Liver (tissue), 7 donors: ENCODE measurements at regions not wholly inside any gene's neighbourhood (a gene's known extent, or its start where the extent isn't known, plus 50 kb on each side); places are given as distances from the start of the nearest gene placed in this dataset.

Experiments used
- DNase-seq: peaks from one replicate; pipeline ENCODE4 v3.0.0-alpha.2; 2017; ENCODE audit warnings: low spot score
- H3K27ac ChIP-seq, 2 donors: one replicate each; pipeline ENCODE4 v1.7.0; 2013; ENCODE audit warnings: inconsistent platforms in 2 of 2, low read length in 2 of 2, control low read depth in 1 of 2, low read depth in 1 of 2, mild to moderate bottlenecking in 1 of 2
- H3K27me3 ChIP-seq, 4 donors: one replicate each; pipeline versions ENCODE4 v1.6.1 to v1.7.0; 2013; ENCODE audit warnings: low read length in 3 of 4, inconsistent platforms in 1 of 4, mild to moderate bottlenecking in 1 of 4, moderate library complexity in 1 of 4; ENCODE audit not compliant: control insufficient read depth in 4 of 4, insufficient read depth in 4 of 4
- H3K36me3 ChIP-seq, 4 donors: one replicate each; pipeline versions ENCODE4 v1.6.1 to v1.7.0; 2013; ENCODE audit warnings: low read length in 3 of 4, mild to moderate bottlenecking in 3 of 4, low read depth in 1 of 4, moderate library complexity in 1 of 4; ENCODE audit not compliant: control insufficient read depth in 4 of 4, insufficient read depth in 3 of 4
- H3K4me1 ChIP-seq, 4 donors: one replicate each; pipeline versions ENCODE4 v1.6.1 to v1.7.0; 2013; ENCODE audit warnings: low read length in 3 of 4, mild to moderate bottlenecking in 3 of 4, moderate library complexity in 1 of 4; ENCODE audit not compliant: control insufficient read depth in 4 of 4, insufficient read depth in 4 of 4
- H3K4me3 ChIP-seq, 3 donors: one replicate each; pipeline versions ENCODE4 v1.6.1 to v1.7.0; 2013; ENCODE audit warnings: low read length in 3 of 3, control low read depth in 1 of 3, low read depth in 1 of 3, mild to moderate bottlenecking in 1 of 3
- H3K9ac ChIP-seq, 2 donors: one replicate each; pipeline ENCODE4 v1.7.0; 2013; ENCODE audit warnings: low read length in 2 of 2, mild to moderate bottlenecking in 2 of 2, moderate library complexity in 2 of 2, control low read depth in 1 of 2, low read depth in 1 of 2
- H3K9me3 ChIP-seq, 4 donors: one replicate each; pipeline versions ENCODE4 v1.6.1 to v1.7.0; 2013; ENCODE audit warnings: low read length in 3 of 4; ENCODE audit not compliant: control insufficient read depth in 4 of 4
- ATF3 ChIP-seq: IDR thresholded peaks from 2 replicates; pipeline ENCODE4 v1.6.1; 2016; ENCODE audit warnings: antibody characterized with exemption
- CTCF ChIP-seq: fragments of 150-350 bp; IDR thresholded peaks from 2 replicates; pipeline ENCODE4 v1.5.1; 2017; ENCODE audit warnings: improper control_type of control experiment, low read depth, low read length; ENCODE audit not compliant: missing input control
- EGR1 ChIP-seq, 2 donors: IDR thresholded peaks; 2 replicates each; pipeline ENCODE4 v1.6.1; 2016 to 2018; ENCODE audit warnings: antibody characterized with exemption in 2 of 2, low read depth in 2 of 2
- FOXA1 ChIP-seq: IDR thresholded peaks from 2 replicates; pipeline ENCODE4 v1.6.1; 2016; ENCODE audit warnings: antibody characterized with exemption
- GABPA ChIP-seq, 2 donors: IDR thresholded peaks in 1 of 2; conservative IDR thresholded peaks in 1 of 2; 2 replicates each; pipeline ENCODE4 v1.6.1; 2016; ENCODE audit warnings: antibody characterized with exemption in 2 of 2, mild to moderate bottlenecking in 1 of 2, moderate library complexity in 1 of 2
- HNF4A ChIP-seq, 2 donors: conservative IDR thresholded peaks; 2 replicates each; pipeline ENCODE4 v1.6.1; 2016; ENCODE audit warnings: antibody characterized with exemption in 2 of 2, mild to moderate bottlenecking in 2 of 2
- HNF4G ChIP-seq: IDR thresholded peaks from 2 replicates; pipeline ENCODE4 v1.6.1; 2016; ENCODE audit warnings: antibody characterized with exemption
- JUND ChIP-seq, 2 donors: IDR thresholded peaks; 2 replicates each; pipeline ENCODE4 v1.6.1; 2016; ENCODE audit warnings: antibody characterized with exemption in 2 of 2
- MAX ChIP-seq: IDR thresholded peaks from 2 replicates; pipeline ENCODE4 v1.6.1; 2016; ENCODE audit warnings: antibody characterized with exemption
- NR2F2 ChIP-seq: IDR thresholded peaks from 2 replicates; pipeline ENCODE4 v1.6.1; 2016; ENCODE audit warnings: antibody characterized with exemption
- RAD21 ChIP-seq, 2 donors: IDR thresholded peaks; 2 replicates each; pipeline ENCODE4 v1.6.1; 2016; ENCODE audit warnings: antibody characterized with exemption in 2 of 2, mild to moderate bottlenecking in 2 of 2
- REST ChIP-seq: IDR thresholded peaks from 2 replicates; pipeline ENCODE4 v1.6.1; 2016; ENCODE audit warnings: antibody characterized with exemption, mild to moderate bottlenecking
- RXRA ChIP-seq, 2 donors: IDR thresholded peaks; 2 replicates each; pipeline ENCODE4 v1.6.1; 2017 to 2018; ENCODE audit warnings: antibody characterized with exemption in 2 of 2, mild to moderate bottlenecking in 1 of 2
- SP1 ChIP-seq: IDR thresholded peaks from 2 replicates; pipeline ENCODE4 v1.6.1; 2018; ENCODE audit warnings: antibody characterized with exemption, mild to moderate bottlenecking
- TAF1 ChIP-seq: conservative IDR thresholded peaks from 2 replicates; pipeline ENCODE4 v1.6.1; 2016; ENCODE audit warnings: antibody characterized with exemption, mild to moderate bottlenecking
- ZBTB33 ChIP-seq: IDR thresholded peaks from 2 replicates; pipeline ENCODE4 v1.6.1; 2016; ENCODE audit warnings: antibody characterized with exemption
- donor health status: healthy.
- donor health status: healthy.
- donor health status: healthy.
- donor health status: healthy.

- TF ChIP-seq CTCF: no peak
- no peak for TF ChIP-seq HNF4G
- TF ChIP-seq RXRA (IDR thresholded peaks at IDR 0.05): no peak
- no peak for TF ChIP-seq GABPA (IDR thresholded peaks at IDR 0.05 in 1 of 2, conservative IDR thresholded peaks at IDR 0.05 in 1 of 2)
- no peak for TF ChIP-seq NR2F2
- no peak for TF ChIP-seq MAX
- no peak for TF ChIP-seq HNF4A (conservative IDR thresholded peaks at IDR 0.05)
Measured at GRCh38 chr15:54917312-54917711, 279.4 kb downstream of the RSL24D1 start (continued).

GRCh38 chr15:54915380-54915779, 281.4 kb downstream of the RSL24D1 start:
- Histone ChIP-seq H3K4me1 (no peaks in the 10 kb centered on the region), H3K9me3 (no peaks in the 10 kb centered on the region), H3K4me3 (no peak overlapping the region), H3K27me3 (no peaks in the 10 kb centered on the region), H3K9ac (no peak overlapping the region), H3K27ac (no peak overlapping the region), H3K36me3 (no peaks in the 10 kb centered on the region)
- no peak for DNase-seq
- TF ChIP-seq EGR1 (IDR thresholded peaks at IDR 0.05; ENCODE audit: low read depth in 2 of 2) (no peak), ZBTB33 (no peak), GABPA (IDR thresholded peaks at IDR 0.05 in 1 of 2, conservative IDR thresholded peaks at IDR 0.05 in 1 of 2) (no peak), REST (no peak), FOXA1 (no peak), TAF1 (no peak), HNF4A (conservative IDR thresholded peaks at IDR 0.05) (no peak), CTCF (no peak), RAD21 (IDR thresholded peaks at IDR 0.05) (no peak), NR2F2 (no peak), ATF3 (no peak), RXRA (IDR thresholded peaks at IDR 0.05) (no peak), JUND (IDR thresholded peaks at IDR 0.05) (no peak), SP1 (no peak)
